Esophagus muscularis mucosa (tissue), 4 donors: ENCODE measurements at regions not wholly inside any gene's neighbourhood (a gene's known extent, or its start where the extent isn't known, plus 50 kb on each side); places are given as distances from the start of the nearest gene placed in this dataset.

ENCODE experiments used
- DNase-seq: peaks from one replicate; pipeline ENCODE4 v3.0.0-alpha.2; 2017; ENCODE audit errors: extremely low spot score
- H3K27ac ChIP-seq, 4 donors: fragments of 200-600 bp; sonication (generic); replicated peaks in 1 of 4; 1 replicate in 3 of 4; 2 replicates in 1 of 4; pipeline ENCODE4 v1.5.1; 2016 to 2019; ENCODE audit warnings: mild to moderate bottlenecking in 1 of 4
- H3K27me3 ChIP-seq, 4 donors: fragments of 200-600 bp; sonication (generic); one replicate each; pipeline versions ENCODE4 v1.5.1 to v1.6.0; 2016 to 2019
- H3K36me3 ChIP-seq, 4 donors: fragments of 200-600 bp; sonication (generic); one replicate each; pipeline ENCODE4 v1.5.1; 2016 to 2019
- H3K4me1 ChIP-seq, 4 donors: fragments of 200-600 bp; sonication (generic); one replicate each; pipeline ENCODE4 v1.5.1; 2016 to 2019
- H3K4me3 ChIP-seq, 4 donors: fragments of 200-600 bp; sonication (generic); 1 replicate in 2 of 4; 2 replicates in 2 of 4; pipeline ENCODE4 v1.5.1; 2016 to 2019; ENCODE audit warnings: mild to moderate bottlenecking in 4 of 4, moderate library complexity in 1 of 4
- H3K9me3 ChIP-seq, 4 donors: fragments of 200-600 bp; sonication (generic); 1 replicate in 3 of 4; 2 replicates in 1 of 4; pipeline ENCODE4 v1.5.1; 2016 to 2019
- CTCF ChIP-seq, 3 experiments: fragments of 200-600 bp in 2 of 3; fragments of 450-650 bp in 1 of 3; sonication (generic) in 2 of 3; IDR thresholded peaks; one replicate each; pipeline ENCODE4 v1.5.1; 2017 to 2019; ENCODE audit warnings: antibody characterized with exemption in 3 of 3, mild to moderate bottlenecking in 2 of 3, moderate library complexity in 1 of 3
- EP300 ChIP-seq: sonication (generic); formaldehyde crosslinking; IDR thresholded peaks from one replicate; pipeline ENCODE4 v1.6.1; 2017; ENCODE audit warnings: antibody characterized with exemption
- POLR2A ChIP-seq: fragments of 450-650 bp; IDR thresholded peaks from one replicate; pipeline ENCODE4 v1.6.1; 2017; ENCODE audit warnings: antibody characterized with exemption, moderate library complexity, mild to moderate bottlenecking, low read depth
- POLR2AphosphoS5 ChIP-seq, 2 donors: sonication (generic); formaldehyde crosslinking; IDR thresholded peaks; one replicate each; pipeline ENCODE4 v1.6.1; 2017; ENCODE audit warnings: antibody characterized with exemption in 2 of 2
- WGBS: methylation state at CpG from one replicate; pipeline ENCODE4 v1.1.5; 2018; 5-methylcytosine and 5-hydroxymethylcytosine counted together
- intact Hi-C: fragments of 100-400 bp; cut with DNase I; formaldehyde crosslinking; loops from one replicate; pipeline ENCODE4 v1.15.1; 2023

GRCh38 chr13:34046457-34046856 is 228.5 kb downstream of the RFC3 start:
- intact Hi-C loops: no loop called here
- H3K36me3 ChIP-seq: no peaks in the 10 kb centered on the region
- no peak overlapping the region for H3K4me3 ChIP-seq
- peaks cover 0 to 12% (median 2%) of the 10 kb centered on the region in 4 donors for H3K9me3 ChIP-seq
- no peak overlapping the region for H3K27ac ChIP-seq
- no peak for DNase-seq
- peaks cover 0 to 20% (median 17%) of the 10 kb centered on the region in 4 donors for H3K4me1 ChIP-seq
- WGBS: 94% methylated on average over 5 of the region's 5 CpGs
- no peaks in the 10 kb centered on the region for H3K27me3 ChIP-seq
- no peak for TF ChIP-seq POLR2A
- no peak for TF ChIP-seq POLR2AphosphoS5 (IDR thresholded peaks at IDR 0.05)

- no peak for DNase-seq
- intact Hi-C loops: no loop called here
- H3K36me3 ChIP-seq: no peaks in the 10 kb centered on the region
- H3K4me3 ChIP-seq: no peak overlapping the region
- 100% methylated on average over 2 of the region's 2 CpGs for WGBS
- H3K27ac ChIP-seq: no peak overlapping the region
- H3K27me3 ChIP-seq: no peaks in the 10 kb centered on the region
- peaks cover 0 to 20% (median 17%) of the 10 kb centered on the region in 4 donors for H3K4me1 ChIP-seq
- H3K9me3 ChIP-seq: peaks cover 0 to 12% (median 5%) of the 10 kb centered on the region in 4 donors
- TF ChIP-seq POLR2A (no peak), POLR2AphosphoS5 (IDR thresholded peaks at IDR 0.05) (no peak), CTCF (IDR thresholded peaks at IDR 0.05) (no peak)
These were observed 230.7 kb downstream of the RFC3 start for GRCh38 chr13:34048652-34049051.

- no peaks in the 10 kb centered on the region for H3K36me3 ChIP-seq
- peaks cover 0 to 4% (median 0%) of the 10 kb centered on the region in 4 donors for H3K9me3 ChIP-seq
- H3K4me3 ChIP-seq: no peak overlapping the region
- TF ChIP-seq POLR2AphosphoS5 (IDR thresholded peaks at IDR 0.05): no peak
- no peak for TF ChIP-seq CTCF (IDR thresholded peaks at IDR 0.05)
- no peak for TF ChIP-seq POLR2A
- no peak for TF ChIP-seq EP300
- H3K27me3 ChIP-seq: no peaks in the 10 kb centered on the region
- 95% methylated on average over 1 of the region's 1 CpG for WGBS
- H3K4me1 ChIP-seq: no peaks in the 10 kb centered on the region
- intact Hi-C loops: no loop called here
- no peak overlapping the region for H3K27ac ChIP-seq
- DNase-seq: no peak
These were observed 238.8 kb downstream of the RFC3 start for GRCh38 chr13:34056733-34057258.

GRCh38 chr13:34064456-34065205 is 246.7 kb downstream of the RFC3 start:
- intact Hi-C loops: no loop called here
- no peak for DNase-seq
- 70% methylated on average over 2 of the region's 2 CpGs for WGBS
- H3K4me1 ChIP-seq: no peaks in the 10 kb centered on the region
- H3K36me3 ChIP-seq: no peaks in the 10 kb centered on the region
- TF ChIP-seq POLR2AphosphoS5 (IDR thresholded peaks at IDR 0.05): no peak
- no peak for TF ChIP-seq EP300
- TF ChIP-seq POLR2A: no peak
- TF ChIP-seq CTCF (IDR thresholded peaks at IDR 0.05): no peak
- no peak overlapping the region for H3K27ac ChIP-seq
- H3K9me3 ChIP-seq: no peaks in the 10 kb centered on the region
- no peak overlapping the region for H3K4me3 ChIP-seq
- no peaks in the 10 kb centered on the region for H3K27me3 ChIP-seq

- Histone ChIP-seq H3K4me3 (no peak overlapping the region), H3K27ac (no peak overlapping the region), H3K27me3 (no peaks in the 10 kb centered on the region), H3K9me3 (no peaks in the 10 kb centered on the region), H3K4me1 (no peaks in the 10 kb centered on the region), H3K36me3 (no peaks in the 10 kb centered on the region)
- no peak for DNase-seq
- 85% methylated on average over 2 of the region's 2 CpGs for WGBS
- intact Hi-C loops: no loop called here
- TF ChIP-seq EP300 (no peak), POLR2A (no peak), POLR2AphosphoS5 (IDR thresholded peaks at IDR 0.05) (no peak), CTCF (IDR thresholded peaks at IDR 0.05) (no peak)
These were observed 248.0 kb downstream of the RFC3 start for GRCh38 chr13:34065928-34066327.
